CD14-positive monocyte (primary cell): ENCODE measurements at regions not wholly inside any gene's neighbourhood (a gene's known extent, or its start where the extent isn't known, plus 50 kb on each side); places are given as distances from the start of the nearest gene placed in this dataset.

ENCODE experiments used
- DNase-seq, 3 donors: peaks; one replicate each; pipeline ENCODE4 v3.0.0-alpha.2; 2011 to 2022
- H2AFZ ChIP-seq: 2 replicates; pipeline ENCODE4 v1.6.0; 2012; ENCODE audit warnings: mild to moderate bottlenecking, low read depth, low read length, inconsistent platforms; ENCODE audit not compliant: insufficient read depth, poor library complexity, severe bottlenecking
- H3K27ac ChIP-seq, 2 donors: 1 replicate in 1 of 2; 2 replicates in 1 of 2; pipeline ENCODE4 v1.5.1; 2012 to 2013; ENCODE audit warnings: low read length in 2 of 2, control low read depth in 1 of 2, inconsistent platforms in 1 of 2, low read depth in 1 of 2, mild to moderate bottlenecking in 1 of 2
- H3K27me3 ChIP-seq, 2 donors: one replicate each; pipeline versions ENCODE4 v1.6.0 to v1.6.1; 2011 to 2013; ENCODE audit warnings: low read length in 2 of 2; ENCODE audit not compliant: control insufficient read depth in 2 of 2, insufficient read depth in 2 of 2
- H3K36me3 ChIP-seq, 2 donors: replicated peaks in 1 of 2; 1 replicate in 1 of 2; 2 replicates in 1 of 2; pipeline versions ENCODE4 v1.5.1 to v1.6.1; 2012 to 2013; ENCODE audit warnings: low read length in 2 of 2, control low read depth in 1 of 2, inconsistent platforms in 1 of 2, mild to moderate bottlenecking in 1 of 2; ENCODE audit not compliant: insufficient read depth in 2 of 2, control insufficient read depth in 1 of 2
- H3K4me1 ChIP-seq, 2 donors: 1 replicate in 1 of 2; 2 replicates in 1 of 2; pipeline versions ENCODE4 v1.5.1 to v1.6.1; 2012 to 2013; ENCODE audit warnings: low read length in 2 of 2, control low read depth in 1 of 2, inconsistent platforms in 1 of 2, mild to moderate bottlenecking in 1 of 2, moderate library complexity in 1 of 2; ENCODE audit not compliant: insufficient read depth in 2 of 2, control insufficient read depth in 1 of 2
- H3K4me2 ChIP-seq: replicated peaks from 2 replicates; pipeline ENCODE3; 2012; ENCODE audit warnings: low read length, moderate library complexity, mild to moderate bottlenecking; ENCODE audit not compliant: poor library complexity, severe bottlenecking; ENCODE audit errors: extremely low read depth
- H3K4me3 ChIP-seq, 3 experiments: fragments of 200-600 bp in 1 of 3; sonication (generic) in 1 of 3; replicated peaks in 1 of 3; 1 replicate in 2 of 3; 2 replicates in 1 of 3; pipeline ENCODE4 v1.5.1; 2011 to 2013; ENCODE audit warnings: low read length in 3 of 3, mild to moderate bottlenecking in 3 of 3, control low read depth in 2 of 3, low read depth in 2 of 3, inconsistent platforms in 1 of 3, moderate library complexity in 1 of 3
- H3K79me2 ChIP-seq: 2 replicates; pipeline ENCODE4 v1.6.0; 2012; ENCODE audit warnings: mild to moderate bottlenecking, control low read depth, inconsistent platforms, low read length, moderate library complexity; ENCODE audit not compliant: insufficient read depth
- H3K9ac ChIP-seq: 2 replicates; pipeline ENCODE4 v1.6.0; 2017; ENCODE audit warnings: low read length, mild to moderate bottlenecking; ENCODE audit not compliant: insufficient read depth, poor library complexity, severe bottlenecking
- H3K9me3 ChIP-seq, 2 donors: replicated peaks in 1 of 2; 1 replicate in 1 of 2; 2 replicates in 1 of 2; pipeline versions ENCODE4 v1.5.1 to v1.6.1; 2012 to 2013; ENCODE audit warnings: low read length in 2 of 2, control low read depth in 1 of 2; ENCODE audit not compliant: control insufficient read depth in 1 of 2, insufficient read depth in 1 of 2
- H4K20me1 ChIP-seq: 2 replicates; pipeline ENCODE4 v1.6.0; 2012; ENCODE audit warnings: mild to moderate bottlenecking, low read length, control low read depth, moderate library complexity; ENCODE audit not compliant: insufficient read depth
- H3K27ac Mint-ChIP-seq, 7 donors: one replicate each; pipeline ENCODE4 v1.8.0; 2020; ENCODE audit warnings: mild to moderate bottlenecking in 7 of 7, mixed read lengths in 7 of 7, moderate library complexity in 6 of 7, inconsistent platforms in 2 of 7
- H3K27me3 Mint-ChIP-seq, 3 donors: one replicate each; pipeline ENCODE4 v1.8.0; 2021 to 2022; ENCODE audit warnings: low read depth in 3 of 3, mild to moderate bottlenecking in 3 of 3, mixed read lengths in 3 of 3, moderate library complexity in 3 of 3, inconsistent platforms in 1 of 3
- H3K36me3 Mint-ChIP-seq, 2 donors: one replicate each; pipeline ENCODE4 v1.8.0; 2020; ENCODE audit warnings: mixed read lengths in 2 of 2, inconsistent platforms in 1 of 2, mild to moderate bottlenecking in 1 of 2
- H3K4me1 Mint-ChIP-seq: one replicate; pipeline ENCODE4 v1.8.0; 2020; ENCODE audit warnings: mild to moderate bottlenecking, mixed read lengths
- H3K4me3 Mint-ChIP-seq, 2 donors: one replicate each; pipeline ENCODE4 v1.8.0; 2020; ENCODE audit warnings: mild to moderate bottlenecking in 2 of 2, mixed read lengths in 2 of 2, moderate library complexity in 1 of 2
- H3K9me3 Mint-ChIP-seq, 7 donors: one replicate each; pipeline ENCODE4 v1.8.0; 2020 to 2022; ENCODE audit warnings: mixed read lengths in 7 of 7, mild to moderate bottlenecking in 6 of 7, moderate library complexity in 6 of 7, inconsistent platforms in 2 of 7
- CTCF ChIP-seq: fragments of 200-600 bp; IDR thresholded peaks from one replicate; pipeline ENCODE4 v1.8.0; 2022; ENCODE audit warnings: antibody characterized with exemption, mild to moderate bottlenecking
- WGBS: methylation state at CpG from one replicate; pipeline ENCODE4 v1.1.5; 2013; ENCODE audit warnings: missing lambda C conversion rate; ENCODE audit not compliant: insufficient coverage; 5-methylcytosine and 5-hydroxymethylcytosine counted together
- intact Hi-C, 2 donors: fragments of 100-400 bp; cut with micrococcal nuclease; formaldehyde crosslinking; loops; one replicate each; pipeline versions ENCODE4 v1.15.0 to v1.15.1; 2023

- H3K4me1 Mint-ChIP-seq, result peaks cover 27% of the 10 kb centered on the region
- H3K9me3 Mint-ChIP-seq, result peaks cover 0 to 8% (median 3%) of the 10 kb centered on the region in 7 donors
- no peak overlapping the region for H3K9ac ChIP-seq
- no peak overlapping the region for H3K4me3 ChIP-seq
- no peaks in the 10 kb centered on the region for H3K27me3 ChIP-seq
- H3K4me3 Mint-ChIP-seq, result no peak overlapping the region
- H3K36me3 Mint-ChIP-seq, result peaks cover 0 to 7% of the 10 kb centered on the region in 2 donors
- WGBS, result 100% methylated on average over 1 of the region's 3 CpGs
- TF ChIP-seq CTCF, result no peak
- H3K4me1 ChIP-seq, result peaks cover 28 to 31% of the 10 kb centered on the region in 2 donors
- no peak overlapping the region for H3K27ac Mint-ChIP-seq
- intact Hi-C loops, result no loop called here
- H2AFZ ChIP-seq, result no peak overlapping the region
- no peak overlapping the region for H3K4me2 ChIP-seq
- H3K27ac ChIP-seq, result no peak overlapping the region
- H4K20me1 ChIP-seq, result no peaks in the 10 kb centered on the region
- no peaks in the 10 kb centered on the region for H3K9me3 ChIP-seq
- H3K36me3 ChIP-seq, result no peaks in the 10 kb centered on the region
- H3K79me2 ChIP-seq, result no peaks in the 10 kb centered on the region
- peaks cover 0 to 2% (median 1%) of the 10 kb centered on the region in 3 donors for H3K27me3 Mint-ChIP-seq
- DNase-seq, result no peak
Measured at GRCh38 chr6:137395316-137395715, 98.9 kb downstream of the OLIG3 start.

- Histone ChIP-seq H3K27me3 (no peaks in the 10 kb centered on the region), H3K36me3 (no peaks in the 10 kb centered on the region), H3K9me3 (no peaks in the 10 kb centered on the region), H3K79me2 (no peaks in the 10 kb centered on the region), H3K4me2 (no peak overlapping the region), H3K27ac (no peak overlapping the region), H2AFZ (no peak overlapping the region), H3K9ac (no peak overlapping the region), H4K20me1 (no peaks in the 10 kb centered on the region), H3K4me1 (peaks cover 49 to 57% of the 10 kb centered on the region in 2 donors), H3K4me3 (no peak overlapping the region)
- H3K36me3 Mint-ChIP-seq, result peaks cover 0 to 5% of the 10 kb centered on the region in 2 donors
- 100% methylated on average over 1 of the region's 5 CpGs for WGBS
- no peak overlapping the region for H3K4me3 Mint-ChIP-seq
- no peak for DNase-seq
- H3K4me1 Mint-ChIP-seq, result peaks cover 51% of the 10 kb centered on the region
- no peak for TF ChIP-seq CTCF
- H3K27me3 Mint-ChIP-seq, result peaks cover 0 to 8% (median 0%) of the 10 kb centered on the region in 3 donors
- intact Hi-C loops, result no loop called here
- peaks cover 0 to 8% (median 3%) of the 10 kb centered on the region in 7 donors for H3K9me3 Mint-ChIP-seq
- no peak overlapping the region for H3K27ac Mint-ChIP-seq
Measured at GRCh38 chr6:137391061-137391814, 103.0 kb downstream of the OLIG3 start.
